HG02870 (cell line): ENCODE measurements at regions not wholly inside any gene's neighbourhood (a gene's known extent, or its start where the extent isn't known, plus 50 kb on each side); places are given as distances from the start of the nearest gene placed in this dataset.
A peak's percentile ranks its signal among the peaks of the same experiment; 100 is the strongest.
"Not testable (repeated sequence)": the region's sequence is repeated elsewhere in the genome, so short reads cannot be mapped to it uniquely, and the experiment has no call there.

Experiments used
- ATAC-seq: cut with Tn5 transposase; IDR thresholded peaks from one replicate; pipeline ENCODE4 v1.9.1; 2021; ENCODE audit warnings: mild to moderate bottlenecking, moderate library complexity; ENCODE audit not compliant: unreplicated experiment

- no peak for ATAC-seq
Measured at GRCh38 chr12:58306266-58307000, 365.1 kb downstream of the ATP23 start.

- no peak for ATAC-seq
Measured at GRCh38 chr12:58309806-58310205, 368.4 kb downstream of the ATP23 start.

- no peak for ATAC-seq
Measured at GRCh38 chr12:58310368-58310767, 369.0 kb downstream of the ATP23 start.

- ATAC-seq, result peak; percentile 73
Measured at GRCh38 chr12:58310809-58311622, 369.6 kb downstream of the ATP23 start.

- no peak for ATAC-seq
Measured at GRCh38 chr12:58313091-58313855, 371.9 kb downstream of the ATP23 start.

GRCh38 chr12:58314610-58315009 is 373.2 kb downstream of the ATP23 start:
- no peak for ATAC-seq

- ATAC-seq, result no peak
Measured at GRCh38 chr12:58316926-58317325, 375.6 kb downstream of the ATP23 start.

- ATAC-seq, result peak; percentile 94
Measured at GRCh38 chr12:58321414-58321813, 380.0 kb downstream of the ATP23 start.

GRCh38 chr12:58323676-58324075 is 382.3 kb downstream of the ATP23 start:
- no peak for ATAC-seq

- no peak for ATAC-seq
Measured at GRCh38 chr12:58325561-58325960, 384.2 kb downstream of the ATP23 start.

GRCh38 chr12:58326534-58326933 is 385.2 kb downstream of the ATP23 start:
- ATAC-seq, result no peak

GRCh38 chr12:58336581-58337242 is 395.3 kb downstream of the ATP23 start:
- ATAC-seq, result not testable (repeated sequence)

GRCh38 chr12:58337539-58337938 is 396.2 kb downstream of the ATP23 start:
- peak; percentile 58 for ATAC-seq

- ATAC-seq, result no peak
Measured at GRCh38 chr12:58341791-58342190, 400.4 kb downstream of the ATP23 start.

GRCh38 chr12:58342736-58343135 is 401.4 kb downstream of the ATP23 start:
- ATAC-seq, result no peak

GRCh38 chr12:58346032-58346632 is 404.8 kb downstream of the ATP23 start:
- peak; percentile 70 for ATAC-seq

GRCh38 chr12:58347188-58347587 is 405.8 kb downstream of the ATP23 start:
- ATAC-seq, result no peak

- no peak for ATAC-seq
Measured at GRCh38 chr12:58347691-58348090, 406.3 kb downstream of the ATP23 start.

GRCh38 chr12:58349161-58349560 is 407.8 kb downstream of the ATP23 start:
- ATAC-seq, result no peak

- no peak for ATAC-seq
Measured at GRCh38 chr12:58356794-58357193, 415.4 kb downstream of the ATP23 start.
